HepG2 (cell line): ENCODE measurements at regions not wholly inside any gene's neighbourhood (a gene's known extent, or its start where the extent isn't known, plus 50 kb on each side); places are given as distances from the start of the nearest gene placed in this dataset.

Experiments used
- ATAC-seq: fragments of 200-7000 bp; cut with Tn5 transposase; 3 replicates; pipeline ENCODE4 v1.9.1; 2020; ENCODE audit warnings: mild to moderate bottlenecking, moderate library complexity
- BruUV-seq: library from RNA; stranded (reverse); fragments of 400-500 nt; replicated peaks from 2 replicates; lab custom pipeline; 2021; lab: Mats Ljungman, UMichigan
- CTCF ChIA-PET: fragments of 300-600 bp; formaldehyde crosslinking; extraction: SDS; loops from one replicate; lab custom pipeline; 2021; ENCODE audit warnings: low total read pairs, inconsistent platforms, low intra/inter-chr PET ratio; lab: Yijun Ruan, JAX
- POLR2A ChIA-PET: fragments of 350-600 bp; sonication (Branson Sonifier 250); formaldehyde crosslinking; loops from one replicate; lab custom pipeline; 2020; ENCODE audit warnings: antibody characterized with exemption, inconsistent platforms; lab: Yijun Ruan, JAX
- DNase-seq: peaks from one replicate; pipeline ENCODE4 v3.0.0-alpha.2; 2015; ENCODE audit warnings: low spot score
- FAIRE-seq: peaks from 3 replicates; lab custom pipeline; 2011; peaks lifted over from hg19 to GRCh38; lab: Jason Lieb, UNC
- H2AFZ ChIP-seq: one replicate; pipeline ENCODE4 v1.6.1; 2011; ENCODE audit warnings: low read length, inconsistent platforms
- H3K27ac ChIP-seq: fragments of 300-600 bp; 3 replicates; pipeline ENCODE4 v1.8.0; 2011; ENCODE audit warnings: mixed run types, mild to moderate bottlenecking, mixed read lengths, low read length, inconsistent platforms; ENCODE audit not compliant: insufficient read depth; ENCODE audit errors: extremely low read length
- H3K27me3 ChIP-seq, 2 experiments: fragments of 200-600 bp in 1 of 2; 2 replicates in 1 of 2; 3 replicates in 1 of 2; pipeline versions ENCODE4 v1.6.0 to v1.8.0; 2011; ENCODE audit warnings: low read length in 2 of 2, mild to moderate bottlenecking in 2 of 2, moderate library complexity in 2 of 2, inconsistent platforms in 1 of 2; ENCODE audit not compliant: insufficient read depth in 2 of 2, control insufficient read depth in 1 of 2
- H3K36me3 ChIP-seq, 2 experiments: fragments of 200-600 bp in 1 of 2; replicated peaks in 1 of 2; 2 replicates in 1 of 2; 3 replicates in 1 of 2; pipeline versions ENCODE4 v1.5.1 to v1.8.0; 2011; ENCODE audit warnings: low read length in 2 of 2, inconsistent platforms in 1 of 2; ENCODE audit not compliant: insufficient read depth in 2 of 2, control insufficient read depth in 1 of 2
- H3K4me1 ChIP-seq: 2 replicates; pipeline ENCODE4 v1.5.1; 2012; ENCODE audit warnings: low read length, inconsistent platforms; ENCODE audit not compliant: insufficient read depth
- H3K4me2 ChIP-seq: 2 replicates; pipeline ENCODE4 v1.6.0; 2011; ENCODE audit warnings: low read depth, low read length, inconsistent platforms
- H3K4me3 ChIP-seq, 3 experiments: fragments of 200-600 bp in 1 of 3; sonication (generic), shearing (Covaris generic) in 1 of 3; replicated peaks in 1 of 3; 2 replicates each; pipeline ENCODE4 v1.5.1; 2011 to 2016; ENCODE audit warnings: low read length in 3 of 3, inconsistent platforms in 2 of 3, low read depth in 2 of 3, mild to moderate bottlenecking in 2 of 3, control low read depth in 1 of 3, mixed read lengths in 1 of 3; ENCODE audit not compliant: insufficient read depth in 1 of 3
- H3K79me2 ChIP-seq: one replicate; pipeline ENCODE4 v1.6.1; 2011; ENCODE audit warnings: low read length, inconsistent platforms; ENCODE audit not compliant: insufficient read depth
- H3K9ac ChIP-seq: 2 replicates; pipeline ENCODE4 v1.6.0; 2011; ENCODE audit warnings: mild to moderate bottlenecking, low read depth, low read length, inconsistent platforms; ENCODE audit not compliant: insufficient read depth
- H3K9me3 ChIP-seq: 2 replicates; pipeline ENCODE4 v1.5.1; 2012; ENCODE audit warnings: mild to moderate bottlenecking, low read length
- H4K20me1 ChIP-seq: 2 replicates; pipeline ENCODE4 v1.6.0; 2011; ENCODE audit warnings: inconsistent platforms, mild to moderate bottlenecking, low read length, moderate library complexity; ENCODE audit not compliant: insufficient read depth
- ARNTL ChIP-seq: sonication (generic); formaldehyde crosslinking; IDR thresholded peaks from 2 replicates; pipeline ENCODE4 v1.4.0; 2020; ENCODE audit warnings: mild to moderate bottlenecking, missing genetic modification reagents
- FOXM1 ChIP-seq: sonication (generic); formaldehyde crosslinking; IDR thresholded peaks from 2 replicates; pipeline ENCODE4 v1.5.0; 2020; ENCODE audit warnings: missing genetic modification reagents
- GATAD1 ChIP-seq: IDR thresholded peaks from 2 replicates; pipeline ENCODE4 v1.6.1; 2016; ENCODE audit warnings: missing genetic modification reagents, missing compliant biosample characterization
- MLXIP ChIP-seq: sonication (generic); formaldehyde crosslinking; IDR thresholded peaks from 2 replicates; pipeline ENCODE4 v1.9.0; 2021; ENCODE audit warnings: missing genetic modification reagents, borderline replicate concordance
- PTBP1 ChIP-seq: fragments of 200-400 bp; formaldehyde crosslinking; IDR thresholded peaks from 2 replicates; pipeline ENCODE4 v1.6.1; 2018; ENCODE audit warnings: low read length, low read depth; ENCODE audit not compliant: poor library complexity, severe bottlenecking
- RCOR2 ChIP-seq: IDR thresholded peaks from 2 replicates; pipeline ENCODE4 v1.6.1; 2016; ENCODE audit warnings: missing biosample characterization, missing genetic modification reagents
- ZIK1 ChIP-seq: sonication (generic); formaldehyde crosslinking; IDR thresholded peaks from 2 replicates; pipeline ENCODE4 v1.5.0; 2020; ENCODE audit warnings: mild to moderate bottlenecking, low read depth, missing genetic modification reagents, borderline replicate concordance
- ZKSCAN5 ChIP-seq: sonication (generic); formaldehyde crosslinking; IDR thresholded peaks from 2 replicates; pipeline ENCODE4 v1.5.1; 2020; ENCODE audit warnings: mild to moderate bottlenecking, missing genetic modification reagents
- ZNF256 ChIP-seq: sonication (generic); formaldehyde crosslinking; conservative IDR thresholded peaks from 2 replicates; pipeline ENCODE4 v1.4.0; 2020; ENCODE audit warnings: missing genetic modification reagents
- ZNF530 ChIP-seq: sonication (generic); formaldehyde crosslinking; IDR thresholded peaks from 2 replicates; pipeline ENCODE4 v1.5.0; 2020; ENCODE audit warnings: low read depth, mild to moderate bottlenecking, missing genetic modification reagents
- ZNF552 ChIP-seq: sonication (generic); formaldehyde crosslinking; IDR thresholded peaks from 2 replicates; pipeline ENCODE4 v1.9.0; 2022; ENCODE audit warnings: missing genetic modification reagents, mild to moderate bottlenecking, borderline replicate concordance
- ZSCAN5A ChIP-seq: sonication (generic); formaldehyde crosslinking; IDR thresholded peaks from 2 replicates; pipeline ENCODE4 v1.8.0; 2022; ENCODE audit warnings: mild to moderate bottlenecking, missing genetic modification reagents, borderline replicate concordance
- WGBS: methylation state at CpG from one replicate; pipeline ENCODE4 v1.1.6; 2017; ENCODE audit warnings: low lambda C conversion rate; 5-methylcytosine and 5-hydroxymethylcytosine counted together
- in situ Hi-C: cut with HindIII; loops from 2 replicates; pipeline ENCODE4 v1.10.0; 2017; ENCODE audit warnings: low pct_unique_long_range_greater_than_20kb; ENCODE audit not compliant: extremely low pct_ligation_motif_present
- intact Hi-C: fragments of 100-400 bp; cut with micrococcal nuclease; formaldehyde crosslinking; loops from one replicate; pipeline ENCODE4 v1.10.0; 2022; ENCODE audit not compliant: unreplicated experiment

- POLR2A ChIA-PET = no interaction called here
- WGBS = 36% methylated on average over 4 of the region's 4 CpGs
- Histone ChIP-seq H3K4me3 (no peak overlapping the region), H3K4me2 (no peak overlapping the region), H3K36me3 (no peaks in the 10 kb centered on the region), H3K79me2 (no peaks in the 10 kb centered on the region), H3K27me3 (no peaks in the 10 kb centered on the region), H3K9ac (no peak overlapping the region), H2AFZ (no peak overlapping the region), H3K9me3 (0 out of 2 replicates have a peak, but pooled peaks cover 3% of the 10 kb centered on the region)
- BruUV-seq = no TSS peak
- in situ Hi-C loops = no loop called here
- CTCF ChIA-PET = no interaction called here
- TF ChIP-seq ZKSCAN5 (CRISPR knock-in tag) (no peak), RCOR2 (no peak), GATAD1 (no peak), ZNF256 (CRISPR knock-in tag) (no peak), ZSCAN5A (no peak), FOXM1 (CRISPR knock-in tag) (no peak)
- TF ChIP-seq, all 625 proteins: peak for 0
- FAIRE-seq = no peak
- no peak for DNase-seq
- Histone ChIP-seq H4K20me1 (no peaks in the 10 kb centered on the region), H3K4me1 (no peaks in the 10 kb centered on the region), H3K27ac (no peak overlapping the region)
- ATAC-seq = no peak
- intact Hi-C loops = no loop called here
These were observed 598.4 kb downstream of the CHSY3 start for GRCh38 chr5:130502702-130503101.

- H4K20me1 ChIP-seq = no peaks in the 10 kb centered on the region
- H3K79me2 ChIP-seq = no peaks in the 10 kb centered on the region
- H3K27me3 ChIP-seq = no peaks in the 10 kb centered on the region
- POLR2A ChIA-PET = no interaction called here
- in situ Hi-C loops (no loop called here), intact Hi-C loops (no loop called here)
- under 1% methylated on average over 3 of the region's 3 CpGs for WGBS
- CTCF ChIA-PET = no interaction called here
- no peak overlapping the region for H2AFZ ChIP-seq
- no peak overlapping the region for H3K4me2 ChIP-seq
- no peak overlapping the region for H3K9ac ChIP-seq
- no TSS peak for BruUV-seq
- H3K9me3 ChIP-seq = 0 out of 2 replicates have a peak, but pooled peaks cover 3% of the 10 kb centered on the region
- H3K4me3 ChIP-seq = no peak overlapping the region
- TF ChIP-seq MLXIP (CRISPR knock-in tag) = no peak
- TF ChIP-seq PTBP1 = no peak
- no peak for TF ChIP-seq ZNF552 (CRISPR knock-in tag)
- no peak for TF ChIP-seq ZIK1 (CRISPR knock-in tag)
- no peak for TF ChIP-seq ARNTL
- no peak for TF ChIP-seq ZNF530 (CRISPR knock-in tag)
- DNase-seq (no peak), FAIRE-seq (no peak), ATAC-seq (no peak)
- H3K4me1 ChIP-seq = no peaks in the 10 kb centered on the region
- H3K36me3 ChIP-seq = no peaks in the 10 kb centered on the region
- no peak overlapping the region for H3K27ac ChIP-seq
These were observed 597.0 kb downstream of the CHSY3 start for GRCh38 chr5:130501151-130501865.
